Loucy (cell line): ENCODE measurements at regions not wholly inside any gene's neighbourhood (a gene's known extent, or its start where the extent isn't known, plus 50 kb on each side); places are given as distances from the start of the nearest gene placed in this dataset.

Experiments used
- EZH2phosphoT487 ChIP-seq: fragments of 200-600 bp; IDR thresholded peaks from 2 replicates; pipeline ENCODE4 v1.6.1; 2018; ENCODE audit warnings: antibody characterized with exemption, mild to moderate bottlenecking, moderate library complexity, borderline replicate concordance
- TF ChIP-seq, protein P1 (sequence below): fragments of 200-600 bp; sonication (generic); conservative IDR thresholded peaks from 2 replicates; pipeline ENCODE4 v1.5.1; 2014; ENCODE audit warnings: mild to moderate bottlenecking, antibody characterized with exemption, low read length

DNA sequence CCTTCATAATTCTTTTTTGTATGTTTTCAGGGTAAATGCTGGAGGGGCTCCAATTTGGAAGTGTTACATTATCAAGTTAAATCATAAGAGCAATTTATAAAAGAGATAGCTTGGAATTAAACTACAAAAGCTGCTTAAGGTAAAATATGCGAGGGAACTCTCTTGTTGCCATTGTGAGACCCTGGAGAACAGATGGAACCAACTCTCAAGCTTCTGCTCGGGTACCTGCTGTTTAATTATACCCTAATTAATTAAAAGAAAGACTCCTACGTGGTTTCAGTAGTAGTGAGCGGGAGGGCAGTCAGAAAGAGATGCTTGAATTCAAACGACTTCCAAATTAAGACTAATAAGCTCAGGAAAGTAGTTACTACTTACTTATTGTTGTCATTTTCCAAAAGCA, 313.1 kb upstream of the TACR3 start:
- TF ChIP-seq, protein P1, sequence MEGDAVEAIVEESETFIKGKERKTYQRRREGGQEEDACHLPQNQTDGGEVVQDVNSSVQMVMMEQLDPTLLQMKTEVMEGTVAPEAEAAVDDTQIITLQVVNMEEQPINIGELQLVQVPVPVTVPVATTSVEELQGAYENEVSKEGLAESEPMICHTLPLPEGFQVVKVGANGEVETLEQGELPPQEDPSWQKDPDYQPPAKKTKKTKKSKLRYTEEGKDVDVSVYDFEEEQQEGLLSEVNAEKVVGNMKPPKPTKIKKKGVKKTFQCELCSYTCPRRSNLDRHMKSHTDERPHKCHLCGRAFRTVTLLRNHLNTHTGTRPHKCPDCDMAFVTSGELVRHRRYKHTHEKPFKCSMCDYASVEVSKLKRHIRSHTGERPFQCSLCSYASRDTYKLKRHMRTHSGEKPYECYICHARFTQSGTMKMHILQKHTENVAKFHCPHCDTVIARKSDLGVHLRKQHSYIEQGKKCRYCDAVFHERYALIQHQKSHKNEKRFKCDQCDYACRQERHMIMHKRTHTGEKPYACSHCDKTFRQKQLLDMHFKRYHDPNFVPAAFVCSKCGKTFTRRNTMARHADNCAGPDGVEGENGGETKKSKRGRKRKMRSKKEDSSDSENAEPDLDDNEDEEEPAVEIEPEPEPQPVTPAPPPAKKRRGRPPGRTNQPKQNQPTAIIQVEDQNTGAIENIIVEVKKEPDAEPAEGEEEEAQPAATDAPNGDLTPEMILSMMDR: no peak
- TF ChIP-seq EZH2phosphoT487: no peak
